GM19438 (cell line): ENCODE measurements at regions not wholly inside any gene's neighbourhood (a gene's known extent, or its start where the extent isn't known, plus 50 kb on each side); places are given as distances from the start of the nearest gene placed in this dataset.
"Not testable (repeated sequence)": the region's sequence is repeated elsewhere in the genome, so short reads cannot be mapped to it uniquely, and the experiment has no call there.

Experiments used
- ATAC-seq: cut with Tn5 transposase; IDR thresholded peaks from one replicate; pipeline ENCODE4 v1.9.1; 2021; ENCODE audit warnings: low read depth; ENCODE audit not compliant: unreplicated experiment

DNA sequence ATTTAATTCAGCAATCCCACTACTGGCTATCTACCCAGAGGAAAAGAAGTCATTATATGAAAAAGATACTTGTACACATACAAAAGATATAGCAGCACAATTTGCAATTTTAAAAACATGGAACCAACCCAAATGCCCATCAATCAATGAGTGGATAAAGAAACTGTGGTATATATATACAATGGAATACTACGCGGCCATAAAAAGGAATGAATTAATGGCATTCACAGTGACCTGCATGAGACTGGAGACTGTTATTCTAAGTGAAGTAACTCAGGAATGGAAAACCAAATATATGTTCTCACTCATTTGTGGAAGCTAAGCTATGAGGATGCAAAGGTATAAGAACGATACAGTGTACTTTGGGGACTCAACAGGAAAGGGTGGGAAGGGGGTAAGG lies 102.8 kb upstream of the KCNMA1 start:
- ATAC-seq = not testable (repeated sequence)

DNA sequence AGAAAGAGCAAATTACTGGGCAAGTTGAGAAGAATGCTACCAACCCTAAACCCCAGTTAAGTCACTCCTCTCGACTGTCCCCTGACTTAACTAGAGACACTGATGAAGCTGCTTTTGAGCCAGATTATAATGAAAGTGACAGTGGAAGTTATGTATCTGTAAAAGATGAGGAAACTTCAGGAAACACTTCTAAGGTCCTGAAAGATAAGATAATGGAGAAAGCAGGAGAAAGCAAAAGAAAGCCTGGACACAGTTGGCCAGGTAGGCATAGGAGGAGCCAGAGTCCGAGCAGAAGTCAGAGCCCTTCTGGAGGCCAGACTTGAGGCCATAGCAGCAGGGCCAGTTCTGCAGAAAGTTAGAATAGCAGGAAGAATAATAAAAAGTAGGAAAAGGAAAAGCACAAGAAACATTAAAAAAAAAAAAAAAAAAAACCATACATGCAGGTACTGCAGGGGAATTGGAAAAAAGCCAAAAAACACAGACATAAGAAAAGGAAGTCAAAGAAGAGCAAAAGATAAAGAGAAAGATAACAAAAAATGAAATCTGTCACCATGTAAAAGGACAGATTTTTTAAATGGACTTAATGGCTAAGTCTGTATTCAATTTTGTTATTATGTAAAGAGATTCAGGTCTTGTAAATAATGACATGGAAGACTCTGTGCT lies 101.0 kb upstream of the KCNMA1 start:
- ATAC-seq = no peak

DNA sequence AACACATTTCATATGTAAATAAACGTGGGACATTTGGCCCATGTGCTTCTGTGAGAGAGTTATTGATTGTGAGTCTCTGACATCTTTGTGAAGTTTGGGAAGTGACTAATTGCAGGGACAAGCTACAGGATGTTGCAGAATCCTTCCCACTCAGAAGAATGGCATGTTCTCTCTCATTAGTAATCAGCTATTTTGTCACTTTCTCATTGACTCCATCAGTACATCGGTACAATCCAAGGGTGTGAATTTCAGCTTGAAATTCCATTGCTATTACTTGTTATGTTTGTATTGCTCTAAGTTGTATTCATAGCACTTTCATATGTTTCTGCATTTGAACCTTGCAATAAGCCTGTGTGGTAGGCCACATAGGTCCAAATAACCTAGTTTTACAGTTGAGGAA lies 100.0 kb upstream of the KCNMA1 start:
- ATAC-seq = no peak

DNA sequence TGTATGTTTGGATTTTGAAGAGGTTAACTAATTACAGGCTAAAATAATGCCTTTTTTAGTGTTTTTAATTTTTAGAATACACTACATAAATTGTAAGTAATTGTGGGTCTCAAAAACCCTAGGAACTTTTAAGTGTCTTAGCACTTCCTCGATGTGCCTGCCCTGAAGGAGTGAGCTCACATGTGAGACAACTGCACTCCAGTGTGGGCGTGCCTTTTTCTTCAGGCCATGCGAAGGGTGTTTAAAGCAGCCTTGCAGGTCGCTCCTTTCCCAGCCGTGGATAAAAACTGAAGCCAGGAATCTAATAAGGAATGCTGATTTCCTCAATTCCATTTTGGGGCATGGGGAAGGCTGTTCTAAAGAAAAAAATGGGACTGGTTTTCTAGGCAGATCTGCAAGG lies 97.5 kb upstream of the KCNMA1 start:
- ATAC-seq = not testable (repeated sequence)

DNA sequence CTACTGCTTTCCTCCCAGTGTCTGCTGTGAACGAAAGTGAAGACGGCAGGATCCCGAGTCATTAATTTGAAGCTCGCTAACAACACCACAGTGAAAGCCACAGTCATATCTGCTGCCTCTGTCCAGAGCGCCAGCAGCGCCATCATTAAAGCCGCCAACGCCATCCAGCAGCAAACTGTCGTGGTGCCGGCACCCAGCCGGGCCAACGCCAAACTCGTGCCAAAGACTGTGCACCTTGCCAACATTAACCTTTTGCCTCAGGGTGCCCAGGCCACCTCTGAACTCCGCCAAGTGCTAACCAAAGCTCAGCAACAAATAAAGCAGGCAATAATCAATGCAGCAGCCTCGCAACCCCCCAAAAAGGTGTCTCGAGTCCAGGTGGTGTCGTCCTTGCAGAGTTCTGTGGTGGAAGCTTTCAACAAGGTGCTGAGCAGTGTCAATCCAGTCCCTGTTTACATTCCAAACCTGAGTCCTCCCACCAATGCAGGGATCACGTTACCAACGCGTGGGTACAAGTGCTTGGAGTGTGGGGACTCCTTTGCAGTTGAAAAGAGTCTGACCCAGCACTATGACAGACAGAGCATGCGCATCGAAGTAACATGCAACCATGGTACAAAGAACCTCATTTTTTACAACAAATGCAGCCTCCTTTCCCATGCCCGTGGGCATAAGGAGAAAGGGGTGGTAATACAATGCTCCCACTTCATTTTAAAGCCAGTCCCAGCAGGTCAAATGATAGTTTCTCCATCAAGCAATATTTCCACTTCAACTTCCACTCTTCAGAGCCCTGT lies 94.8 kb upstream of the KCNMA1 start:
- no peak for ATAC-seq

DNA sequence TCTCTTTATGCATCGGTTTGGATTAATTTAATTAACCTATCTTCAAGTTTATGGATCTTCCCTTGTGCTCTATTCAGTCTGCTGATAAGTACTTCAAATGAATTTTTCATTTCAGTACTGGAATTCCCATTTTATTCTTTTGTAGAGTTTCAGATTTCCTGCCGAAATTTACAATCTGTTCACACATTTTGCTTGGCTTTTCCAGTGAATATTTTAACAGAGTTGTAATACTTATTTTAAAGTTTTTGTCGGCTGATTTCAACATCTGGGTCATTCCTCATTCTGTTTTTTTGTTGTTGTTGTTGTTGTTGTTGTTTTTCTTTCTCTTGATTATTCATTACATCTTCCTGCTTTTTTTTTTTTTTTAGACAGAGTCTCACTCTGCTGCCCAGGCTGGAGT lies 89.9 kb upstream of the KCNMA1 start:
- ATAC-seq = no peak

DNA sequence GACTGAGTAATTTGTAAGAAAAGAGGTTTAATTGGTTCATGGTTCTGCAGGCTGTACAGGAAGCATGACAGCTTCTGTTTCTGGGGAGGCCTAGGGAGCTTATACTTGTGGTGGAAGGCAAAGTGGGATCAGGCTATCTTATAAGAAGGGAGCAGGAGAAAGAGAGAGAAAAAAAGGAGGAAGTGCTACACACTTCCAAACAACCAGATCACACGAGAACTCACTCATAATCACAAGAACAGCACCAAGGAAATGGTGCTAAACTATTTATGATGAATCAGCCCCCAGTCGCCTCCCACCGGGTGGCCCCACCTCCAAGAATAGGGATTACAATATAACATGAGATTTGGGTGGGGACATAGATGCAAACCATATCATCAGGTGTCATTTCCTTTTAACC lies 89.1 kb upstream of the KCNMA1 start:
- no peak for ATAC-seq

DNA sequence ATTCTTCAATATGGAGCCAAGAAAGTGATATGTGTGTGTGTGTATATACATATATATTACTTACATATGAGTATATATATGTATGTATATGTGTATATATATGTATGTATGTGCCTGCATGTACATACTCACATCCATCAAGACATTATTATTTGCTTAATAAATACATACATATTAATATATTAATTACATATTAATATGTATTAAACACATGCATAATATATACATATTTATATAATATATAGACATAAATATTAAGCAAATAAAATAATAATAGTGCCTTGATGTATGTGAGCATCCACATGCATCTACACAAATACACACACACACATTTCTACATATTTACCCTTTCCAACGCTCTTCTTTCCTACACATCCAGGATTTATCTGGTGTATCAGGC lies 88.7 kb upstream of the KCNMA1 start:
- ATAC-seq = no peak

DNA sequence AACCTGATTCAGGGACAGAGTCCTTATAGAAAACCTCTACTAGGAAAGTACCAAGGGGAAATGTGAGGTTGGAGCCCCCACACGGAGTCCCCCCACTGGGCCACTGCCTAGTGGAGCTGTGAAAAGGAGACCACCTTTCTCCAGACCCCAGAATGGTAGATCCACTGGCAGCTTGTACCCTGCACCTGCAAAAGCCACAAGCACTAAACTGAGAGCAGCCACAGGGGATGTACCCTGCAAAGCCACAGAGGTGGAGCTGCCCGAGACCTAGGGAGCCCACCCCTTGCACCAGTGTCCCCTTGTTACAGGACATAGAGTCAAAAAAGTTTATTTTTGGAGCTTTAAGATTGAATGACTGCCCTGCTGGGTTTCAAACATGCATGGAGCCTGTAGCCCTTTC lies 87.2 kb upstream of the KCNMA1 start:
- ATAC-seq = no peak

DNA sequence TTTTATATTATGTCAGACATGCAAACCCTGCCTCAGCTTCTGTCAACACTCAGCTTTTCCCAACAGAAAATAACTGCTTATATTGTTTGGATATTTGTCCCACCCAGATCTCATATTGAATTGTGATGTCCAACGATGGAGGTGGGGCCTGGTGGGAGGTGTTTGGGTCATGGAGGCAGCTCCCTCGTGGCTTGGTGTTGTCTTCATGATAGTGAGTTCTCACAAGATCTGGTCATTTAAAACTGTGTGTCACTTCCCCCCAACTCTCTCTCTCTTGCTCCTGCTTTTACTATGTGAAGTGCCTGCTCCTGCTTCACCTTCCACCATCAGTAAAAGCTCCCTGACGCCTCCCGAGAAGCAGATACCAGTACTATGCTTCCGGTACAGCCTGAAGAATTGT lies 85.8 kb upstream of the KCNMA1 start:
- ATAC-seq = no peak

DNA sequence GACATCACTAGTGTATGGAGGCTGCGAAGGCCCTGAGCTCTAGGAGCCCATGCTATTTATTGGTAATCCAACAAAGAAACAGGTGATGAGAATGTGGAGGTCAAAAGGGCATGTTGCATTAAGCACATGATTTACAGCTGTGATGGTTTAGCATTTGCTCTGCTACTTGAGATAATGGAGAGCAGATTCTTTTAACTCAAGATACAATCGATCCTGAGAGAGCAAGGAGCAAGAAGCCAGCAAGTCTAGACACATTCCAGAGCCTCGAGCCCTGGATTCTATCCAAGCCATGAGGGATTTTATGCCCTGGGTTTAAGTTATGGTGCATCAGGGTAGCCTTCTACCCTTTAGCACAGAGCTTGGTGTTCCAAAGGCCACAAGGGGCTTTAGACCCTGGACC lies 85.3 kb upstream of the KCNMA1 start:
- ATAC-seq = not testable (repeated sequence)

DNA sequence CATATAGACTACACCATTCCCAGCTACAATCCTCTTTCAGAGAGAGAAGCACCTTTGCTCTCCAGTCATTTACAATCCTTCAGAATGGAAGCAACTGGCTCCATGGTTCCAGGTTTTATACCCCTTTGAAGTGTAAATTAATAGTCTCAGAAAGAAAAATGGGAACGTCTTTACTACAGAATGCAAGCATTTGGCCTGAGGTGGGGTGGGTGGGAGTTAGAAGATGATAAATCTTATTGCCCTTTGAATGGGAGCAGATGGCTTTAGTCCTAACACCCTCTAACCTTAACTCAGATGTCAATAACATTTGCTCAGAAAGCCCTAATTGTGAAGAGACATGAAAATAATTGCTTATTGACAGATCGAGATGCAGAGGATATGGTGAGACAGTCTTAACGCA lies 84.2 kb upstream of the KCNMA1 start:
- no peak for ATAC-seq

DNA sequence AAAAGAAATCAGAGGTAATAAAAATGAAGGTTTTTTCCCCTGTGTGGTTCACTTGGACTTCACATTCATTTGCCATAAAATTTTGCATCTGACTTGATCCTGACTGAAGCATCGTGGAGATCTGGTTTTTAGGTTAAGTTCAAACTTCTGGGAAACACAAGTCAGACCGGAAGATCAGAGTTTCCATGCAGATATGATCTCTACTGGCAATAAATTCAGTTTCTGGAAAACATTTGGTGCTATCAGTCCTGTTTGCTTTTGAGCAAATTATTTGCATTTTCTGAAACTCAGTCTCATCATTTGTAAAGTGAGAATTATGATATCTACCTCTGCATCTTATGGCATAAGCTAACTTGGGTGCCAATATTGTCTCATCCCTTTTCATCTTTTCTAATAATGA lies 81.3 kb upstream of the KCNMA1 start:
- no peak for ATAC-seq

DNA sequence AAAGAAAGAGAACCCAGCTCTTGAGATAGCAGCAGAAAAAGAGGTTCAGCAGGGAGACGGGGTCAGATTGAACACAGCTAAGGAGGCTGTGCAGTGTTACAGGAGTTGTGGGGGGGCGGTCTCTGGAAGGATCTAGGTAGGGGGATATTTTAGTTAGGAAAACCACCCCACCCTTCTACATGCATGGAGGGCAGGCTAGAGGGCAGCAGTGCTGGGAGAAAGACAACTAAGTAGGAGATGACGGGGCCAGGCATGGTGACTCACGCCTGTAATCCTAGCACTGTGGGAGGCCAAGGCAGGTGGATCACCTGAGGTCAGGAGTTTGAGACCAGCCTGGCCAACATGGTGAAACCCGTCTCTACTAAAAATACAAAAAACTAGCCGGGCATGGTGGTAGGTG lies 80.7 kb upstream of the KCNMA1 start:
- not testable (repeated sequence) for ATAC-seq

DNA sequence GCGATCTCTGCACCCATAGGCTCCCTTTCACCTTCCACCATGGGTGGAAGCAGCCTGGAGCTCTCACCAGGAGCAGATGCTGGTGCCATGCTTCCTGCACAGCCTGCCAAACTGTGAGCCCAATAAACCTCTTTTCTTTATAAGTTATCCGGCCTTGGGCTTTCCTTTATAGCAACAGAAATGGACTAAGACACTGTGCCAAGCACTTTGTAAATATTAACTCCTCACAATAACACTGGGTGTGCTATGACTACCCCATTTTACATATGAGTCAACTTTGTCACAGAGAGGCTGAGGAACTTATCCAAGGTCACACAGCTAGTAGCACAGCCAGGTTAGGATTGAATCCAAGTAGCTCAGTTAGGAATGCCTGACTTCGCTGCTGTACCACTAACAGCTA lies 79.7 kb upstream of the KCNMA1 start:
- ATAC-seq = no peak

DNA sequence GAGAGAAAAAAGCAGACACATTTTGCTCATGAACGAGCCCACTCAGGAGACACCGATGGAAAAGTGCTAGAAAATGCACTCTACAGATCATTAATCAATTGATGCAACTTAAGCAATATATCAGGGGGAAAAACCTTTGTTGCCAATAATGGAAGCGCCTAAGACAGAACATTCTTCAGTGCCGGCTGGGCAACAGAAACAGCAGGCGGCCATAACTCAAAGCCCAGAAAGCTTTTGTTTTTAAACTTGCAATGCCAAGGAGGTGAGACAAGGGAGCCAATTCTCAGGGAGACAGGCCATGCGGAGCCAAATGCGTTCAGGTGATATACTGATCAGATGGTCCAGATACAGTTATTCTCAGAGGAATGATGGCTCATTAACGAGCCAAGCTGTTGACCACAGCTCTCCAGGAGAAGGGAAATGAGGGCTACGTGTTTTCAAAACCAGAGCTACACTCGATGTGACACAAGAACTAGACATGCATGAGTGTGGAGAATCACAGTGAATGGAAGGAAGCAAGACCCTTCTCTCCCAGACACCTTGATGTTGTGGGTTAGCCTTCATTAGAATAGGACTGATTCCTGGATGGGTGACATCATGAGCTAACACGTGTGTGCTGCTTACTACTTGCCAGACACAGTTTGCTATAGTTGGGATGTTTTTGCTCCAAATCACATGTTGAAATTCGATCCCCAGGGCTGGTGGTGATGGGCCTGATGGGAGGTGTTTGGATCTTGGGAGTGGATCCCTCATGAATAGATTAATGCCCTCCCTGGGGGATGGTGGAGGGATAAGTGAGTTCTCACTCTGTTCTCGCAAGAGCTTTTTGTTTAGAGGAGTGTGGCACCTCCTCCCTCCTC lies 79.1 kb upstream of the KCNMA1 start:
- no peak for ATAC-seq

DNA sequence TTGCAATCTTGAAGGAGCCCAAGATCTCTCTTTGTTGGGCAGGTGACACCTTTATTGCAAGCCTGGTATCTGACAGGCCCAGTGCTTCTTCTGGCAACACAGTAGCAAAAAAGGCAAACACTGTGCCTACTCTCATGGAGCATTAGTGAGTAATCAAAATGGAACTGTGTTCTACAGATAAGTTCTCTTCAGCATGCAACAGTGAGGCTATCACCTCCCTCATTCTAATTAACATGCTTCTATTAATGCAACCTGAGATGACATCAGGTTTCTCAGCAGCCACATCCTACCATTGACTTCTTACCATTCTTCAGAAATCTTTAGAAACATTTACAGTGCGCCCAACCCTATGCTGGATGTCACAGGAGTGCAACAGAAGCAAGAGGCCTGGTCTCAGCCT lies 77.9 kb upstream of the KCNMA1 start:
- no peak for ATAC-seq

DNA sequence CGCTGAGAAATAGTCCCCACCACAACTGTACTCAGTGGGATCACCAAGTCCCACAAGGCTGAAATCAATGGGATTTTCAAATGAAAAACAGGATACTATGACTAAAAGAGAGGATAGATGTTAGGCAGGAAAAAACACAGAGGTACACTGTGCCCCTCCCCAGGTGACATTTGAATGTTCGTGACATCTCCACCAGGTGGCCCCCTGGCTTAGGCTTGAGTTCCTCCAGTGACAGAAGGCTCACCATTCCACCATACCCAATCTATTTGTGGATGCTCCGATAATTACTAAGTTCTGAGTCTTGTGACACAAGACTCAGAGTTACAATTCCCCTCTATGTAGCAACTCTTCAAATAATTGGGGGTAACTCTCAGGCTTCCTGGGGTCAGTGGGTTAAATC lies 77.5 kb upstream of the KCNMA1 start:
- no peak for ATAC-seq

DNA sequence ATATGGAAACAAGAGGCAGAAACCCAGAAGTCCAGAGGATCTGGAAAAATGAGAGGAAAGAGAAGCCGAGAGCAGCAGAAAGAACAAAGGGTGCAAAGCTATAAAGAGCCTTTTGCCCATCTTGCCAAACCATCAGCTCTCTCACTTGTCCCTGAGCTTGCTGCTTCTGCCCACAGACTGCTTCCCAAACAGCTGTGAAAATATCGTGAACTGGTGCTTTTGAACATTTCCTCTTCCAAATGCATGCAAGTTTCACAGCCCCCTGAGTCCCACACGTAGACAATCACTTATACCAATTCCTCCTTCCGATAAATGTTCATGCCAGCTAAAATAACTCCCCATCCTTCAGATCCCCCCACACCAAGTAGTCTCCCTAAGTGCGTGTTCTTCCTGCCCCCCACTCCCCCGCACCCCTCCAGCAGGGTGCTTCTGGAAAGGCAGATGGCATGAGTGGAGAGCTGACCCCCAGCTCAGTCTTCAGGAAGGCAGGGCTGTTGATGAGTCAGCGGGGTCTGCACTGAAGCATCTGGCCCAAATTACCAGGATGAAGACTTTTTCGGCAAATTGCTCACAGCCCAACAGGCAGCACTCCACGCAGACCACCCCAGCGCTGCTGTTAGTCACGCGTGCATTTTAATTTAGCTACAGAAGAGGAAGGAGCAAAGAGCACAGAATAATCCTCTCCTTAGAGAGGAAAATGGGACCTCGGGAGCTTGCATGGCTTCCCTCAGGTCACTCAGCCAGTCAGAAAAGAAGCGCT lies 76.1 kb upstream of the KCNMA1 start:
- no peak for ATAC-seq

DNA sequence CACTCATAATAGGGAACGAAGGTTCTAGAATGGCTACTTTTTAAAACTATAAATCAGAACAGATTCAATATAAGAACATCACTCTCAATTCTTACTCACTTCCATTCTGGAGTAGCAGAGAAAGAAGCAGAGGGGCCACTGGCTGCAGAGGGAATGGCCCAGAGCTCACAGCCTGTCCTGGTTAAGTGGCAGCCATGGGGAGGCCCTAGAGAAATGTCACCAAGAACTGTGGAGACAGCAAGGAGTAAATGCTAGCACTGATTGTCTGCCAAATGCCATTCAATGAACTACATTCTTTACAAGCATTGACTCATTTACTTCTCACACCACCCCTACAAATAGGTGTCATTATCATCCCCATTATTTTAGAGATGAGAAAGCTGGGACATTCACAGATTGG lies 74.6 kb upstream of the KCNMA1 start:
- ATAC-seq = no peak

DNA sequence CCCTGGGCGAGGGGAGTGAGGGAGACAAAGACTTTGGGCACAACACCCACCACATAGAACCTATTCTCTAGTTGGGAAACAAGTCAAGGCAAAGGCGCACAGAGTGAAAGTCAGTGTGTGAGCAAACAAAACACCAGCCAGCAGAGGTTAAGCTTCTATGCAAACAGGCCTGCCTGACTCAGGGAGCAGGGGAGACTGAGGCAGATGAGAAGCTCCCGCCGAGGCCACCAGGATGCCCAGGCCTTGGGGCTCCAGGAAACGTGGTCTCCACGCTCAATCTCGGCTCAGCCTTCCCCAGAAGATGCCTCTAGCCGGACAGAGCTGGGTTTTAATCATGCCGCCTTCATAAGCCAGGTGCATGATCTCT lies 74.1 kb upstream of the KCNMA1 start:
- ATAC-seq = no peak
